DOHH2 (cell line): ENCODE measurements at regions not wholly inside any gene's neighbourhood (a gene's known extent, or its start where the extent isn't known, plus 50 kb on each side); places are given as distances from the start of the nearest gene placed in this dataset.

ENCODE experiments used
- EZH2phosphoT487 ChIP-seq: fragments of 200-600 bp; sonication (generic); IDR thresholded peaks from 2 replicates; pipeline ENCODE4 v1.6.1; 2017; ENCODE audit warnings: borderline replicate concordance, mild to moderate bottlenecking, antibody characterized with exemption, low read length, moderate library complexity, mixed read lengths
- TF ChIP-seq, protein P1 (sequence below): fragments of 200-600 bp; sonication (generic); IDR thresholded peaks from one replicate; pipeline ENCODE4 v1.5.1; 2014; ENCODE audit warnings: antibody characterized with exemption, mild to moderate bottlenecking, low read depth, low read length; ENCODE audit not compliant: poor library complexity, severe bottlenecking

DNA sequence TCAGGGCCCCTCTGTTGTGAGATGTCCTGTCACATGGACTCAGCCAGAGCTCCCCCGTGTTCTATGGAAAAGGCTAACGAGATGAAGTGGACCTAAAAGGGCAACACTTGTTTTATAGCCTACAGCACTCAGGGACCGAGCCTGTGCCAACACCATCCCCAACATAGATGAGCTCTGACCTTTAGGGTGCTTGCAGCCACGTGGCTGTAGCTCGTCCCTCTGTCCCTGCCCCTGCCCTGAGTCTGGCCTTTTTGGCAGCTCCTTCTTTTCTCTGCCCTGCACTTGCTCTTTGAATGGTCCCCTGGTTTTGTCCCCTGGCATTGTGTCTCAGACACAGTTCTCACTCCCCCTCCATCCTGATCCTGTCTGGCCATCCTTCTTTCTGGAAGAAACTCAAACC is 81.2 kb upstream of the GDF10 start:
- TF ChIP-seq, protein P1, sequence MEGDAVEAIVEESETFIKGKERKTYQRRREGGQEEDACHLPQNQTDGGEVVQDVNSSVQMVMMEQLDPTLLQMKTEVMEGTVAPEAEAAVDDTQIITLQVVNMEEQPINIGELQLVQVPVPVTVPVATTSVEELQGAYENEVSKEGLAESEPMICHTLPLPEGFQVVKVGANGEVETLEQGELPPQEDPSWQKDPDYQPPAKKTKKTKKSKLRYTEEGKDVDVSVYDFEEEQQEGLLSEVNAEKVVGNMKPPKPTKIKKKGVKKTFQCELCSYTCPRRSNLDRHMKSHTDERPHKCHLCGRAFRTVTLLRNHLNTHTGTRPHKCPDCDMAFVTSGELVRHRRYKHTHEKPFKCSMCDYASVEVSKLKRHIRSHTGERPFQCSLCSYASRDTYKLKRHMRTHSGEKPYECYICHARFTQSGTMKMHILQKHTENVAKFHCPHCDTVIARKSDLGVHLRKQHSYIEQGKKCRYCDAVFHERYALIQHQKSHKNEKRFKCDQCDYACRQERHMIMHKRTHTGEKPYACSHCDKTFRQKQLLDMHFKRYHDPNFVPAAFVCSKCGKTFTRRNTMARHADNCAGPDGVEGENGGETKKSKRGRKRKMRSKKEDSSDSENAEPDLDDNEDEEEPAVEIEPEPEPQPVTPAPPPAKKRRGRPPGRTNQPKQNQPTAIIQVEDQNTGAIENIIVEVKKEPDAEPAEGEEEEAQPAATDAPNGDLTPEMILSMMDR = no peak
- TF ChIP-seq EZH2phosphoT487 = no peak
